ENCODE measurements at regions not wholly inside any gene's neighbourhood (a gene's known extent, or its start where the extent isn't known, plus 50 kb on each side); places are given as distances from the start of the nearest gene placed in this dataset.

- TF ChIP-seq CTCF (IDR thresholded peaks at IDR 0.05) (no peak), POLR2A (IDR thresholded peaks at IDR 0.05) (no peak)
Measured at GRCh38 chr13:105311094-105311493, 1224.4 kb downstream of the EFNB2 start.

All from lower leg skin (tissue), 3 donors.